Muscle layer of duodenum (tissue), 2 donors: ENCODE measurements at regions not wholly inside any gene's neighbourhood (a gene's known extent, or its start where the extent isn't known, plus 50 kb on each side); places are given as distances from the start of the nearest gene placed in this dataset.

ENCODE experiments used
- H3K27ac ChIP-seq: one replicate; pipeline ENCODE4 v1.7.0; 2013; ENCODE audit warnings: mild to moderate bottlenecking, low read length
- H3K27me3 ChIP-seq: one replicate; pipeline ENCODE4 v1.7.0; 2013; ENCODE audit warnings: low read depth, mild to moderate bottlenecking, control low read depth, low read length
- H3K36me3 ChIP-seq, 2 donors: one replicate each; pipeline ENCODE4 v1.7.0; 2013; ENCODE audit warnings: low read length in 2 of 2, control low read depth in 1 of 2, mild to moderate bottlenecking in 1 of 2; ENCODE audit not compliant: insufficient read depth in 2 of 2, control insufficient read depth in 1 of 2
- H3K4me1 ChIP-seq, 2 donors: one replicate each; pipeline ENCODE4 v1.7.0; 2013; ENCODE audit warnings: low read length in 2 of 2, mild to moderate bottlenecking in 2 of 2, control low read depth in 1 of 2, moderate library complexity in 1 of 2; ENCODE audit not compliant: insufficient read depth in 2 of 2, control insufficient read depth in 1 of 2
- H3K4me3 ChIP-seq, 2 donors: one replicate each; pipeline ENCODE4 v1.7.0; 2013; ENCODE audit warnings: low read length in 2 of 2, low read depth in 1 of 2, mild to moderate bottlenecking in 1 of 2
- H3K9me3 ChIP-seq, 2 donors: one replicate each; pipeline ENCODE4 v1.7.0; 2013; ENCODE audit warnings: low read length in 2 of 2, control low read depth in 1 of 2, mild to moderate bottlenecking in 1 of 2; ENCODE audit not compliant: control insufficient read depth in 1 of 2
- donor health status: healthy.

GRCh38 chr6:14804785-14805210, 441.1 kb upstream of the JARID2 start:
- Histone ChIP-seq H3K27ac (peak overlapping the region; percentile 63), H3K4me1 (peaks cover 8 to 9% of the 10 kb centered on the region in 2 donors), H3K27me3 (no peaks in the 10 kb centered on the region), H3K36me3 (no peaks in the 10 kb centered on the region), H3K4me3 (no peak overlapping the region), H3K9me3 (no peaks in the 10 kb centered on the region)

- H3K4me3 ChIP-seq: no peak overlapping the region
- no peak overlapping the region for H3K27ac ChIP-seq
- H3K4me1 ChIP-seq: peaks cover 8 to 9% of the 10 kb centered on the region in 2 donors
- no peaks in the 10 kb centered on the region for H3K36me3 ChIP-seq
- H3K9me3 ChIP-seq: no peaks in the 10 kb centered on the region
- no peaks in the 10 kb centered on the region for H3K27me3 ChIP-seq
These were observed 439.8 kb upstream of the JARID2 start for GRCh38 chr6:14806101-14806500.

GRCh38 chr6:14807130-14807529, 438.7 kb upstream of the JARID2 start:
- no peaks in the 10 kb centered on the region for H3K9me3 ChIP-seq
- no peaks in the 10 kb centered on the region for H3K36me3 ChIP-seq
- no peak overlapping the region for H3K27ac ChIP-seq
- no peak overlapping the region for H3K4me3 ChIP-seq
- no peaks in the 10 kb centered on the region for H3K27me3 ChIP-seq
- H3K4me1 ChIP-seq: peaks cover 8 to 9% of the 10 kb centered on the region in 2 donors

- H3K36me3 ChIP-seq: no peaks in the 10 kb centered on the region
- H3K27ac ChIP-seq: no peak overlapping the region
- H3K9me3 ChIP-seq: no peaks in the 10 kb centered on the region
- no peak overlapping the region for H3K4me3 ChIP-seq
- H3K27me3 ChIP-seq: no peaks in the 10 kb centered on the region
- peaks cover 8 to 9% of the 10 kb centered on the region in 2 donors for H3K4me1 ChIP-seq
These were observed 437.9 kb upstream of the JARID2 start for GRCh38 chr6:14807971-14808370.

GRCh38 chr6:14810021-14810420, 435.8 kb upstream of the JARID2 start:
- H3K4me1 ChIP-seq: peaks cover 0 to under 1% of the 10 kb centered on the region in 2 donors
- no peaks in the 10 kb centered on the region for H3K27me3 ChIP-seq
- no peak overlapping the region for H3K27ac ChIP-seq
- no peak overlapping the region for H3K4me3 ChIP-seq
- H3K9me3 ChIP-seq: no peaks in the 10 kb centered on the region
- H3K36me3 ChIP-seq: no peaks in the 10 kb centered on the region

- Histone ChIP-seq H3K27me3 (no peaks in the 10 kb centered on the region), H3K36me3 (no peaks in the 10 kb centered on the region), H3K4me3 (no peak overlapping the region), H3K9me3 (no peaks in the 10 kb centered on the region), H3K27ac (no peak overlapping the region), H3K4me1 (no peaks in the 10 kb centered on the region)
These were observed 434.0 kb upstream of the JARID2 start for GRCh38 chr6:14811775-14812428.

- no peak overlapping the region for H3K27ac ChIP-seq
- no peaks in the 10 kb centered on the region for H3K27me3 ChIP-seq
- H3K36me3 ChIP-seq: no peaks in the 10 kb centered on the region
- H3K9me3 ChIP-seq: no peaks in the 10 kb centered on the region
- no peaks in the 10 kb centered on the region for H3K4me1 ChIP-seq
- no peak overlapping the region for H3K4me3 ChIP-seq
These were observed 431.9 kb upstream of the JARID2 start for GRCh38 chr6:14814016-14814415.

- Histone ChIP-seq H3K4me3 (no peak overlapping the region), H3K27me3 (no peaks in the 10 kb centered on the region), H3K36me3 (no peaks in the 10 kb centered on the region), H3K27ac (no peak overlapping the region), H3K9me3 (no peaks in the 10 kb centered on the region), H3K4me1 (no peaks in the 10 kb centered on the region)
These were observed 429.6 kb upstream of the JARID2 start for GRCh38 chr6:14816116-14816859.

- Histone ChIP-seq H3K4me1 (no peaks in the 10 kb centered on the region), H3K4me3 (no peak overlapping the region), H3K27ac (no peak overlapping the region), H3K27me3 (no peaks in the 10 kb centered on the region), H3K9me3 (no peaks in the 10 kb centered on the region), H3K36me3 (no peaks in the 10 kb centered on the region)
These were observed 428.8 kb upstream of the JARID2 start for GRCh38 chr6:14817074-14817473.

- Histone ChIP-seq H3K27ac (no peak overlapping the region), H3K9me3 (no peaks in the 10 kb centered on the region), H3K4me3 (no peak overlapping the region), H3K27me3 (no peaks in the 10 kb centered on the region), H3K36me3 (no peaks in the 10 kb centered on the region), H3K4me1 (no peaks in the 10 kb centered on the region)
These were observed 427.4 kb upstream of the JARID2 start for GRCh38 chr6:14818422-14818884.

GRCh38 chr6:14819001-14819400, 426.9 kb upstream of the JARID2 start:
- Histone ChIP-seq H3K27me3 (no peaks in the 10 kb centered on the region), H3K9me3 (no peaks in the 10 kb centered on the region), H3K27ac (no peak overlapping the region), H3K4me1 (no peaks in the 10 kb centered on the region), H3K36me3 (no peaks in the 10 kb centered on the region), H3K4me3 (no peak overlapping the region)
